GM19328 (cell line): ENCODE measurements at regions not wholly inside any gene's neighbourhood (a gene's known extent, or its start where the extent isn't known, plus 50 kb on each side); places are given as distances from the start of the nearest gene placed in this dataset.

Experiments
- ATAC-seq: cut with Tn5 transposase; IDR thresholded peaks from one replicate; pipeline ENCODE4 v1.9.1; 2021; ENCODE audit warnings: mild to moderate bottlenecking, moderate library complexity; ENCODE audit not compliant: unreplicated experiment

GRCh38 chr19:29395111-29395733 is 130.6 kb upstream of the VSTM2B start:
- no peak for ATAC-seq

- ATAC-seq, result no peak
Observed at GRCh38 chr19:29395734-29396414, 129.9 kb upstream of the VSTM2B start.

DNA sequence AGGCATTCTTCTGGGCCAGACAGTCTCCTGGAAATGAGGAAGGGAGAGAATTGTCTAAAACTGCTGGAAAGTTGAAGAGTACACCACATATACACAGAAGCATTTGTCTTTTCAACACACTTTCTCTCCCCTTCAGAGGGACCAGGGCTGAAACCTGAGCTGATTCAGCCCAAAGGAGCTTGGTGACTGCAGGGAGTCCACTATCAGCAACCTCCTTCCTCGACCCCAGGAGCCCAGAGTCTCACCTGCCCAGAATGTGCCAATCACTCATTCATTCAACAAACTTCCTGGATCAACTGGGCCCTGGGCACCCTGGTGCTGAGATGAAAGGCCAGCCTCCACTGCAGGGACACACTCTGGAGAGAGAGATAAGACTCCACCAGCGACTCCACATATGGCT is 128.9 kb upstream of the VSTM2B start:
- ATAC-seq, result no peak

DNA sequence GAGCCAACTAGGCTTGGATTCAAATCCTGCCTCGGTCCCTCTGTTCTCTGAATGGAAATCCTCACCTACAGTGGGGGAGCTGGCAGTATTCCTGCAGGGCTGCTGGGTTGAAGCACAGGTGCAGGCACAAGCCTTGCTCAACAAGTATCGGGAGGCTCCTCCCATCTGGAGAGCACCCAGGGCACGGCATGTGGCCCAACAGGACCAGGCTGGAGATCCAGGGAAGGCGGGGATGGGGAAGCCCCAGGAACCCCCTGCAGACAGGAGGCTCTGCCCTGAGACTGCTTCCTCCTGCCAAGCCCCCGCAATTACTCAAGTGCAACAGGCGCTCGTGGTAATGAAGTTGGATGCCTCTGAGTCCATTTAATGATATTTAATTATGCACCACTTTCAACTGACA is 128.0 kb upstream of the VSTM2B start:
- ATAC-seq, result no peak

- ATAC-seq, result no peak
Observed at GRCh38 chr19:29399804-29400203, 126.0 kb upstream of the VSTM2B start.

- ATAC-seq, result no peak
Observed at GRCh38 chr19:29400917-29401711, 124.7 kb upstream of the VSTM2B start.

- no peak for ATAC-seq
Observed at GRCh38 chr19:29401712-29402421, 123.9 kb upstream of the VSTM2B start.

GRCh38 chr19:29402563-29402962 is 123.2 kb upstream of the VSTM2B start:
- no peak for ATAC-seq

DNA sequence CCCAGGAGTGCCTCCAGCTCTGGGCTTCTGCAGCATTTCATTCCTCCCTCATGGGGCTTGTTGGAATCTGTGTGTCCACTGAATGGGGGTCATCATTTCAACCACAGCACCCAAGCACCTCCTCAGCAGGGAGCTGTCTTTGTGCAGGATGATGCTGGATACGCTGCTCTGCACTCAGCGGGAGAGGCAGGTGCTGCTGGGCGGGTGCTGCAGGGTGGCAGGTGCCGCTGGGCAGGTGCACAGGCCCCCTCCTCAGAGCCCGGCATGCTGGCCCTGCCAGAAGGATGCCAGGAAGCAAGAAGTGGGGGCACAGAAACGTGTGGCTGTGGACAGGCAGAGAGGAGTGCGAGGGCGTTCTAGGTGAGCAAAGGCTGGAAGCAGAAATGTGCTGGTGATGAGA is 121.8 kb upstream of the VSTM2B start:
- no peak for ATAC-seq

DNA sequence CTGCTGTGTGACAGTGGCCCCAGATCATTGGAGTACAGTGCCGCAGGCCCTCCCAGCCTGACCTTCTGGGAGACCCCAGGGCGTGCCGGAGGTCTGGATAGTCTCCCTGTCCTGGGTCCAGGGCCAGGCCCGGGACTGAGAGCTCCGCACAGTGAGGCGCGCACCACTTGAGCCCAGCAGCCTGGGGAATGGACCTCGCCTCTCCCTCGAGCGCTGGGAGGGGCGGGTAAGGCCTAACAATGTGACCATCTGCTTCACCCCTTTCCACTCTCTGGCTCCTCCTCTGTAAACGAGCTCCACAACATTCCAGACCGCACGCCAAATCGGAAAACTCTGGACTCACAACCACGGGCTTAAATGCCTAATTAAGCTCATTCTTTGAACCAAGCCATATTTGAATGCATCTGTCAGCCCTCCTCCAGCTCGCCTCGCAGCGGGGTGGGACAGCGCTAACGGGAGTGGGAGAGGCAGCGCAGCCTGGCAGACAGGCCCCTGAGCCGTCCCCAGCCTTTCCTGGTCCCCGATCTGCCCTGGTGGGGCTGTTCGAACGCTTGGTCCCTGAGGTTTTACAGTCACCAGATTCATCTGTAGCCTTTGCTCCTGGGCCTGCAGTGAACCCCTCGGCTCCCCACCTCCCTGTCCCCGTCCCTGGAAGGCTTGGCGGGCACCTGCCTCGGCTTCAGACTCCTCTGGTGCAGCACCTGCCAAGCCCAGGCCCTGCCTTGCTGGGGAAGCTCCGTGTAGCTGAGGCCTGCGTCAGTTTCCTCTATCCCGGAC is 120.7 kb upstream of the VSTM2B start:
- no peak for ATAC-seq

DNA sequence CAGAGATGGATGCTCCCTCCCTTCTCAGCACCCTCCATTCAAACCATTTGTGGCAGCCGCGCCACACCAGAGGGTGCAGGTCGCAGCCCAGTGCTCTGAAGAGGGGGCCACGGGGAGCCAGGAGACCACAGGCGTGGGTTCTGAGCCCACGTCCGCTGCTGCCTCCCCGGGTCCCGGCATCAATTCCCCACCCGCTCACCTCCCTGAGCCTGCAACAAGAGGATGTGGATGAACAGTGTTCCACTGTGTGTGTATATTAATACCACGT is 120.1 kb upstream of the VSTM2B start:
- no peak for ATAC-seq

- no peak for ATAC-seq
Observed at GRCh38 chr19:29409076-29409862, 116.5 kb upstream of the VSTM2B start.

GRCh38 chr19:29410601-29411000 is 115.2 kb upstream of the VSTM2B start:
- ATAC-seq, result no peak

GRCh38 chr19:29411113-29411581 is 114.6 kb upstream of the VSTM2B start:
- no peak for ATAC-seq

DNA sequence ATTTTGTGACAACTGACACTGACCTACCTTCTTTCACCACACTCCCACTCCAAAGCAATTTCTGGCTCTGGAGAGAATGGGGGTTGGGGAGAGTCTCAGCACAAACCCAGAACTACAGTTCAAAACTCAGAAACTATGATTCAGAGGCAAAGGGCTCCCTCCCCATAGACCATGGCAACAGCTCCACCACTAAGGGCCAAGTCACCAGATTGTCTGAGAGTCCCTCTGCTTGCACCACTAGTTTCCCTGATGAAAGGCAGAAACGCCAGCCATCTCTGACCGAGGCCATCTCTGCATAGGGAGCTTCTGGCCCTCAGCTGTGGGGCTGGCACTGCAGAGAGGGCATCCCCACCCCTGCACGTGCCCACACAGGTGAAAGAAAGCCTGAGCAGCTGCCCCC is 112.4 kb upstream of the VSTM2B start:
- no peak for ATAC-seq

DNA sequence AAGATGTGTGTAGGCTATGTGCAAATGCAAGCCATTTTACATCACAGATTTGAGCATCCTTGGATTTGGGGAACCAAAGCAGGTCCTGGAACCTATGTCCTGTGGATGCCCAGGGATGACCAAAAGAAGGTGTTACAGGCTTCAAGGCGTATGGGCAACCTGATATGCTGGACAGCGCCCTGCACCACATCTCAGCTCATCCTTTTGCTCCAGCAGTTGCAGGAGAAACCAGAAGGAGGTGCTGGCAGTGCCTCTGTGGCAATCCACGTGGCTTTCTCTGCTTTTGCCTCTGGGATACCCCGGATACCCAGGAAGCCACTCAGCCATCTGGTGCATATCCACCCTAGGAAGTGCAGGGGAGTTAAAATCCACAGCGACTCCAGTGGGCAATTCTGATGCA is 110.3 kb upstream of the VSTM2B start:
- no peak for ATAC-seq

- no peak for ATAC-seq
Observed at GRCh38 chr19:29417048-29417447, 108.7 kb upstream of the VSTM2B start.

GRCh38 chr19:29418201-29418600 is 107.6 kb upstream of the VSTM2B start:
- no peak for ATAC-seq

DNA sequence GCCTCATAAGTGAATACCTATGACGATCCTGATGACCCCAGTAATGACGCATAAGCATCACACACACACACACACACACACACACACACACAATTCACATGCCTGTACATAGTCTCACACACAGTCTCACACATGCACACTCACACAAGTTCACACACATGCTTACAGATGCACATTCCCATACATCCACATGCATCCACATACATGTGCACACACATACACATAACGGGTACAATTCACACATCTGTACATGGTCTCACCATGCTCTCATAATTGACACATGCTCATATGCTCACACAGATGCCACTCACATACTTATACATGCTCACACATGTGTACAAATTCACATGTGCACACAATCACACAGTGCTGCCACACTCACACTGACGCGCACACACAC is 105.7 kb upstream of the VSTM2B start:
- ATAC-seq, result no peak
